Endodermal cell (in vitro differentiated cells): ENCODE measurements at regions not wholly inside any gene's neighbourhood (a gene's known extent, or its start where the extent isn't known, plus 50 kb on each side); places are given as distances from the start of the nearest gene placed in this dataset.
A peak's percentile ranks its signal among the peaks of the same experiment; 100 is the strongest.

Source experiments
- DNase-seq: peaks from one replicate; pipeline ENCODE4 v3.0.0-alpha.2; 2017
- H3K27ac ChIP-seq: 2 replicates; pipeline ENCODE4 v1.5.1; 2013; ENCODE audit warnings: mild to moderate bottlenecking, low read depth, low read length, moderate library complexity
- H3K27me3 ChIP-seq: 2 replicates; pipeline ENCODE4 v1.6.1; 2013; ENCODE audit warnings: mild to moderate bottlenecking, low read length, moderate library complexity; ENCODE audit not compliant: insufficient read depth, control insufficient read depth, poor library complexity, severe bottlenecking
- H3K36me3 ChIP-seq: 2 replicates; pipeline ENCODE4 v1.7.0; 2013; ENCODE audit warnings: mild to moderate bottlenecking, low read length, moderate library complexity; ENCODE audit not compliant: control insufficient read depth, insufficient read depth
- H3K4me1 ChIP-seq: one replicate; pipeline ENCODE4 v1.7.0; 2013; ENCODE audit warnings: low read length; ENCODE audit not compliant: control insufficient read depth, insufficient read depth
- H3K4me3 ChIP-seq: 2 replicates; pipeline ENCODE4 v1.5.1; 2013; ENCODE audit warnings: mild to moderate bottlenecking, low read length, moderate library complexity
- H3K9ac ChIP-seq: 2 replicates; pipeline ENCODE4 v1.6.1; 2013; ENCODE audit warnings: mild to moderate bottlenecking, low read length, moderate library complexity; ENCODE audit not compliant: poor library complexity, severe bottlenecking; ENCODE audit errors: extremely low read depth
- H3K9me3 ChIP-seq: 2 replicates; pipeline ENCODE4 v1.6.1; 2013; ENCODE audit warnings: mild to moderate bottlenecking, low read length, moderate library complexity; ENCODE audit not compliant: control insufficient read depth
- H3K27ac Mint-ChIP-seq: 2 replicates; pipeline ENCODE4 v1.8.0; 2020; ENCODE audit warnings: mixed read lengths
- H3K27me3 Mint-ChIP-seq: 2 replicates; pipeline ENCODE4 v1.8.0; 2021; ENCODE audit warnings: mild to moderate bottlenecking, mixed read lengths; ENCODE audit not compliant: insufficient read depth
- H3K36me3 Mint-ChIP-seq: 2 replicates; pipeline ENCODE4 v1.8.0; 2020; ENCODE audit warnings: low read depth, mixed read lengths
- H3K4me1 Mint-ChIP-seq: 2 replicates; pipeline ENCODE4 v1.8.0; 2020; ENCODE audit warnings: mixed read lengths
- H3K4me3 Mint-ChIP-seq: 2 replicates; pipeline ENCODE4 v1.8.0; 2020; ENCODE audit warnings: mild to moderate bottlenecking, moderate library complexity, mixed read lengths
- H3K9me3 Mint-ChIP-seq: 2 replicates; pipeline ENCODE4 v1.8.0; 2020; ENCODE audit warnings: mild to moderate bottlenecking, mixed read lengths
- WGBS, 2 experiments: methylation state at CpG; one replicate each; pipeline versions ENCODE4 v1.1.5 to v1.1.7; 2013; ENCODE audit warnings: missing lambda C conversion rate in 2 of 2, mixed read lengths in 1 of 2; ENCODE audit not compliant: insufficient coverage in 1 of 2, insufficient read length in 1 of 2; 5-methylcytosine and 5-hydroxymethylcytosine counted together
- TF ChIP-seq, protein P1 (sequence below): fragments of 200-600 bp; sonication (generic); conservative IDR thresholded peaks from 2 replicates; pipeline ENCODE4 v1.5.0; 2021; ENCODE audit warnings: antibody characterized with exemption, mild to moderate bottlenecking

DNA sequence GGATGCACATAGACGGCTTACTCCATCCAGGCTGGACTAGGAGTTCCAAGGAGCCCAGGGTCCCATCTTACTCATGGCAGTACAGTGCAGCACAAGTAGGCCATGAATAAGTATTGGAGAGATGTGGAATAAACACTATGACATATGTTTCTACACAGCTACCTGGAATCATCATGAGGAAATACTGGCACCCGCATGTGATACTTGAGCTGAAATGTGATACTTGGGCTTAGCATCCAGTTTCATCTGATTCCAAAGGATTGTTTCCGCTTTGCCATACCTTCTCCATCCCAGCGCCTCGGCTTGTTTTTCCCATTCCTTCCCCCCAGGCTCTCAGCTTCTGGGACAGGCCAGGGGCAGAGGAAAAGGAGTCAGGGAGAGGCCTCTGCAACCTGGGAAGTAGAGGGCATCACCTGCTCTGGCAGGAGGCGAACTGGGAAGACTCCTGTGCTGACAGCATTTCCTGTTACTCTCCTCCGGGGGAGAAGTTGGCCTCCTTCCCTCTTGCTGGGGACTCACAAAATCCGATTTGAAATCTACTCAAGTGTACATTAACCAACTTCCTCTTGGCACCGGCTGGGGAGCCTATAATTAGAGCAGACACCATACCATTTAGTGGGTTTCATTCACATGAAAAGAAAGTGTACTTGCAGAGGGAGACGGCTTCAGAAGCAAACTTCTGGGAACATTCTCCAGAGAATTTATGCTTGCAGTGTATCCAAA lies 187.8 kb downstream of the MIAT start:
- H3K9me3 Mint-ChIP-seq = no peaks in the 10 kb centered on the region
- H3K4me3 Mint-ChIP-seq = no peak overlapping the region
- H3K27ac Mint-ChIP-seq = no peak overlapping the region
- TF ChIP-seq, protein P1, sequence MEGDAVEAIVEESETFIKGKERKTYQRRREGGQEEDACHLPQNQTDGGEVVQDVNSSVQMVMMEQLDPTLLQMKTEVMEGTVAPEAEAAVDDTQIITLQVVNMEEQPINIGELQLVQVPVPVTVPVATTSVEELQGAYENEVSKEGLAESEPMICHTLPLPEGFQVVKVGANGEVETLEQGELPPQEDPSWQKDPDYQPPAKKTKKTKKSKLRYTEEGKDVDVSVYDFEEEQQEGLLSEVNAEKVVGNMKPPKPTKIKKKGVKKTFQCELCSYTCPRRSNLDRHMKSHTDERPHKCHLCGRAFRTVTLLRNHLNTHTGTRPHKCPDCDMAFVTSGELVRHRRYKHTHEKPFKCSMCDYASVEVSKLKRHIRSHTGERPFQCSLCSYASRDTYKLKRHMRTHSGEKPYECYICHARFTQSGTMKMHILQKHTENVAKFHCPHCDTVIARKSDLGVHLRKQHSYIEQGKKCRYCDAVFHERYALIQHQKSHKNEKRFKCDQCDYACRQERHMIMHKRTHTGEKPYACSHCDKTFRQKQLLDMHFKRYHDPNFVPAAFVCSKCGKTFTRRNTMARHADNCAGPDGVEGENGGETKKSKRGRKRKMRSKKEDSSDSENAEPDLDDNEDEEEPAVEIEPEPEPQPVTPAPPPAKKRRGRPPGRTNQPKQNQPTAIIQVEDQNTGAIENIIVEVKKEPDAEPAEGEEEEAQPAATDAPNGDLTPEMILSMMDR = no peak
- H3K9me3 ChIP-seq = no peaks in the 10 kb centered on the region
- no peak overlapping the region for H3K27ac ChIP-seq
- H3K4me1 ChIP-seq = no peaks in the 10 kb centered on the region
- H3K36me3 ChIP-seq = no peaks in the 10 kb centered on the region
- WGBS, 2 experiments = 62 to 79% methylated on average over 3 to 10 of the region's 10 CpGs
- peaks cover 4% of the 10 kb centered on the region for H3K27me3 ChIP-seq
- H3K9ac ChIP-seq = no peak overlapping the region
- H3K4me1 Mint-ChIP-seq = peaks cover 2% of the 10 kb centered on the region
- H3K36me3 Mint-ChIP-seq = no peaks in the 10 kb centered on the region
- H3K4me3 ChIP-seq = no peak overlapping the region
- H3K27me3 Mint-ChIP-seq = peaks cover 13% of the 10 kb centered on the region
- DNase-seq = peak; percentile 43

DNA sequence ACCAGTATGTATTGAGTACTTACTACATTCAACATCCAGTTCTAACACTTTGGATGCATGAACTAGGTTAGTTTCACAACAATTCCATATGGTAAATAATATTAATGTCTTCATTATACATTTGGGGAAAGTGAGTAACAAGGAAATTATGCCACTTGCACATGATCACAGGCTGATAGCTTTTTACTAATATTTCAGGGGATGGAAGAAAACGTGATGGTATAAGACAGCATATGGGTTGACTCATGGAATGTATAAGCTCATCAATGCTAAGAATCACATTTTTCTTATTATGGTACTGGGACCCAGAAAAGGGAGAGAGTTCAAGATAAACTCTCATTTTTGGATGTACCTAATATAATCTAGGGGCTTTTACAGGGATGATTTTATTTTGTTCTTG lies 188.7 kb downstream of the MIAT start:
- peaks cover 5% of the 10 kb centered on the region for H3K27me3 ChIP-seq
- TF ChIP-seq, protein P1 = no peak
- peaks cover 2% of the 10 kb centered on the region for H3K4me1 Mint-ChIP-seq
- no peak overlapping the region for H3K9ac ChIP-seq
- no peak overlapping the region for H3K27ac ChIP-seq
- H3K4me1 ChIP-seq = no peaks in the 10 kb centered on the region
- H3K9me3 Mint-ChIP-seq = no peaks in the 10 kb centered on the region
- no peaks in the 10 kb centered on the region for H3K36me3 Mint-ChIP-seq
- H3K4me3 ChIP-seq = no peak overlapping the region
- H3K27me3 Mint-ChIP-seq = peaks cover 18% of the 10 kb centered on the region
- no peaks in the 10 kb centered on the region for H3K36me3 ChIP-seq
- no peak for DNase-seq
- no peak overlapping the region for H3K4me3 Mint-ChIP-seq
- 83% methylated on average over 1 of the region's 1 CpG; no CpG with 5 or more reads in 1 of the 2 experiments for WGBS, 2 experiments
- H3K9me3 ChIP-seq = no peaks in the 10 kb centered on the region
- H3K27ac Mint-ChIP-seq = no peak overlapping the region

DNA sequence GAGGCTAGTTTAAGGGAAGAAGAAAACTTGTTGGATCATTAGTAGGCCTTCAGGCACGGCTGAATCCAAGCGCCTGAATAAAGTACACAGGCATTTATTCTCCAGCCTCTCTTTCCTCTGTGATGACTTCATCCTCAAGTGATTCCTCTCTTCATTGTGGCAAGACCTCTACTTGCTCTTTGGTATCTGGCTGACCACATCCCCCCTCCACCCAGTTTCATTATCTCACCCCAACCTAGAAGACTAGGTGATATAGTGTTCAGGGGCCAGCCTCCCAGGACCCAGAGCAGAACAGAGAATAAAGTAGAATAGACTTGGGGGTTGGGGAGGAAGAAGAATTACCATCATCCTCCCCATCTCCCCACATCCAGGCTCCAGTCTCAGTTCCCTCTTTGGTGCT lies 189.3 kb downstream of the MIAT start:
- Histone ChIP-seq H3K9ac (no peak overlapping the region), H3K4me1 (no peaks in the 10 kb centered on the region), H3K27ac (no peak overlapping the region), H3K36me3 (no peaks in the 10 kb centered on the region), H3K9me3 (no peaks in the 10 kb centered on the region), H3K27me3 (peaks cover 5% of the 10 kb centered on the region), H3K4me3 (no peak overlapping the region)
- no peak overlapping the region for H3K4me3 Mint-ChIP-seq
- H3K9me3 Mint-ChIP-seq = no peaks in the 10 kb centered on the region
- H3K4me1 Mint-ChIP-seq = peaks cover 2% of the 10 kb centered on the region
- H3K36me3 Mint-ChIP-seq = no peaks in the 10 kb centered on the region
- peaks cover 18% of the 10 kb centered on the region for H3K27me3 Mint-ChIP-seq
- TF ChIP-seq, protein P1 = no peak
- no peak overlapping the region for H3K27ac Mint-ChIP-seq
- WGBS, 2 experiments = 88 to 96% methylated on average over 2 of the region's 2 CpGs
- no peak for DNase-seq
